AML-193 (cell line): ENCODE measurements at regions not wholly inside any gene's neighbourhood (a gene's known extent, or its start where the extent isn't known, plus 50 kb on each side); places are given as distances from the start of the nearest gene placed in this dataset.
"Not testable (repeated sequence)": the region's sequence is repeated elsewhere in the genome, so short reads cannot be mapped to it uniquely, and the experiment has no call there.

ENCODE experiments used
- DNase-seq, 2 experiments: peaks; one replicate each; lab custom pipeline; 2025; lab: John Stamatoyannopoulos, UW

GRCh38 chr5:33072296-33072695, 361.2 kb downstream of the NPR3 start:
- DNase-seq: no peak

GRCh38 chr5:33072726-33073125, 361.6 kb downstream of the NPR3 start:
- DNase-seq: no peak

DNA sequence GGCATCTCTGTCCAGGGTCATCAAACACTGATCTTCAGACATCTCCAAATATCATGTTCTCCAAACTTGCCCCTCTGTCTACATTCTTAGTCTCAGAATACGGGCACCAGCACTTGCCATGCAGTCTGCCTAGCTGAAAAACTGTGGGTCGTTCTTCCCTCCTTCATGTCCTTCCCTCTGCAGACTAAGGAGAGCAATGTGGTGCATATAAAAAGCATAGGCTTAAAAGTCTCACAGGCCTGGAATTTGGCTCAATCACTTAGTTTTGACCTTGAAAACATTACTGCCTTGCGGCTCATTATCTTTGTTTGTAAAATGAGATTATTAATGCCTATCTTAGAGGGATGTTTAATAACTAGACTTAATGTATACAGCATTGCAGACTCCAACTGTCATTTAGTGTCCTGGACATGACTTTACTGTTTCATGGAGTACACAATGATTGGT, 362.8 kb downstream of the NPR3 start:
- no peak for DNase-seq

- no peak for DNase-seq
These were observed 363.4 kb downstream of the NPR3 start for GRCh38 chr5:33074548-33074947.

- DNase-seq: no peak
These were observed 364.6 kb downstream of the NPR3 start for GRCh38 chr5:33075731-33076130.

DNA sequence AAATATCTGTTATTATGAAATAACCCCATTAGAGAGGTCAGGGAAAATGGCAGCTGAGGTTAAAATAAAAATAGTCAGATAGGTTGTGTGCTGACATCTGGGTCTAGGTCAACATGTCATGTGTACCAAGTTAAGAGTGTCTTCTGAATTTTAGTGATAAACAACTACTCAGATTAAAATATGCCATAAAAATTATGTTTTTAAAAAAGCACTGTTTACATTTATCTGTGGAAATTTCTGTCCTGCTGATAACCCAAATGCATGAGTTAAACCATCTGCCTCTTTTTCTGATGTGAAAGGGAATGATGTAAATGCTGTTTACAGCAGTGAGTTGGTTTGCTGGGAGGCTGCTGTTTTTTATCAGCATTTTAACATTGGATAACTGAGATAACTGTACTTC, 361.2 kb upstream of the TARS1 start:
- DNase-seq: no peak

DNA sequence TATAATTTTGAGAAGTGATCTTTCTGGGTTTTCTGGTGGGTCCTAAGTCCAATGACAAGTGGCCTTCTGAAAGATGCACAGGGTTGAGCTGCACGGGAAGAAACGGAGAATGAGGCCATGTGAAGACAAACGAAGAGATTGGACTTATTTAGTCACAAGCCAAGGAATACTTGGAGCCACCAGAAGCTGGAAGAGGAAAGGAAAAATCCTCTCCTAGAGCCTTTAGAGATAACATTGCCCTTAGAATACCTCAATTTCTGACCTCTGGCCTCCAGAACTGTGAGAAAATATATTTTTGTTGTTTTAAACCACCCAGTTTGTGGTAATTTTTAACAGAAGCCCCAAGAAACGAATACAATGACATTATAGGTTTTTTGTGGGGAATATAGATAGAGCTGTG, 360.5 kb upstream of the TARS1 start:
- no peak for DNase-seq

GRCh38 chr5:33088176-33088575, 352.6 kb upstream of the TARS1 start:
- no peak for DNase-seq

GRCh38 chr5:33091571-33092363, 349.0 kb upstream of the TARS1 start:
- DNase-seq: no peak

DNA sequence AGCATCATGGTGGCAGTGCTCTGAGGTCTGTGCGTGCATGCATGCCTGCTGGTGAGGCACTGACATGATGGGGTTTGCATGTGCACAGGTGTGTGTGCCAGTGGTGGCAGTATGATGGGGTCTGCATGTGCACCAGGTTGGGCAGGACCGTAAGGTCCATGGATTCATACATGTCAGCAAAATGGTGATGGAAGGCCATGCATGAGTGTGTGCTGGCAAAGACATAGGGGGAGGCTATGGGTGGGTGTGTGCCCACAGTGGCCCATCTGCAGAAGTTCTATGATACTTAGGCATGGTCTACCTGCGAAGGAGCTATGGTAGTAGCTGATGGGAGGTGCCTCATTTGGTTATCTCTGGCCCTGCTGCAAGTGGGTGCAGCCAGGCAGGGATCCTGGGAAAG, 348.0 kb upstream of the TARS1 start:
- DNase-seq: no peak

- no peak for DNase-seq
These were observed 338.2 kb upstream of the TARS1 start for GRCh38 chr5:33102551-33102950.

GRCh38 chr5:33105521-33105941, 335.2 kb upstream of the TARS1 start:
- no peak for DNase-seq

DNA sequence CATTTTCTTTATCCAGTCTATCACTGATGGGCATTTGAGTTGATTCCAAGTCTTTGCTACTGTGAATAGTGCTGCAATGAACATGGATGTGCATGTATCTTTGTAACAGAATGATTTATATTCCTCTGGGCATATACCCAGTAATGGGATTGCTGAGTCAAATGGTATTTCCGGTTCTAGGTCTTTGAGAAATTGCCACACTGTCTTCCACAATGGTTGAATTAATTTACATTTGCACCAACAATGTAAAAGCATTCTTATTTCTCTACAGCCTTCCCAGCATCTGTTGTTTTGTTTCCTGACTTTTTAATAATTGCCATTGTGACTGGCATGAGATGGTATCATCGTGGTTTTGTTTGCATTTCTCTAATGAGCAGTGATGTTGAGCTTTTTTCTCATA, 330.3 kb upstream of the TARS1 start:
- DNase-seq: not testable (repeated sequence)

DNA sequence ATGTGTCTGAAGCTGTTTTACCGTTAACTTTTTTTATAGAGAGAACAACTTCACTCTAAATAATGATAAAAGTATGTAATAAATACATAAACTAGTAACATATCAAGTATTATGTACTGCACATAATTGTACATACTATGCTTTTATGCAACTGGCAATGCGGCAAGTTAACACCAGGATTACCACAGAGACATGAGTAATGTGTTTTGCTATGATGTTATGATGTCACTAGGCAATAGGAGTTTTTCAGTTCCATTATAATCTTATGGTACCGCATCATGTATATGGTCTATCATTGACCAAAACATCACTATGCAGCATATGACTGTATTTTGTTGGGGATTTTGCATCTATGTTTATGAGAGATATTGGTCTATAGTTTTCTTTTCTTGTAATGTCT, 326.4 kb upstream of the TARS1 start:
- DNase-seq: no peak

- DNase-seq: no peak
These were observed 325.3 kb upstream of the TARS1 start for GRCh38 chr5:33115467-33115866.

GRCh38 chr5:33118761-33119415, 321.9 kb upstream of the TARS1 start:
- DNase-seq: no peak

- no peak for DNase-seq
These were observed 320.1 kb upstream of the TARS1 start for GRCh38 chr5:33120671-33121070.

DNA sequence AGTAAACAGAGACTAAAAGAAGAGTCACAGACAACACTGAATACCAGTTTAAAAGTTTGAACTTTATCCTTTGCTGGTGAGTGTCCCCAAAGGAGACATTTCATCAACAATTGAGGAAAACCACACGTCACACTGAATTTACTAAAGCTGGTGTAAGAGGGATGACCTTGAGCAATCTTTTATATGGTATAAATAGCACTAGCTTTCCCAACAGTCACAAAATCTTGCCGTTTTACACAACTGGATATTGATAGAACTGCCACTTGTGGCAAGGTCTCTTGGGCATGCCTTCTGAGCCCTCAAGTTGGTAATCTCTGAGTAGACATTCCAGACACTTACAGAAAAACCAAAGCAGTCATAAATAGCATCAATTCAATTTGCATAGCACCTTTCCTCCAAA, 311.5 kb upstream of the TARS1 start:
- DNase-seq: no peak

- no peak for DNase-seq
These were observed 304.0 kb upstream of the TARS1 start for GRCh38 chr5:33136785-33137184.

- DNase-seq: not testable (repeated sequence)
These were observed 302.6 kb upstream of the TARS1 start for GRCh38 chr5:33138145-33138544.

DNA sequence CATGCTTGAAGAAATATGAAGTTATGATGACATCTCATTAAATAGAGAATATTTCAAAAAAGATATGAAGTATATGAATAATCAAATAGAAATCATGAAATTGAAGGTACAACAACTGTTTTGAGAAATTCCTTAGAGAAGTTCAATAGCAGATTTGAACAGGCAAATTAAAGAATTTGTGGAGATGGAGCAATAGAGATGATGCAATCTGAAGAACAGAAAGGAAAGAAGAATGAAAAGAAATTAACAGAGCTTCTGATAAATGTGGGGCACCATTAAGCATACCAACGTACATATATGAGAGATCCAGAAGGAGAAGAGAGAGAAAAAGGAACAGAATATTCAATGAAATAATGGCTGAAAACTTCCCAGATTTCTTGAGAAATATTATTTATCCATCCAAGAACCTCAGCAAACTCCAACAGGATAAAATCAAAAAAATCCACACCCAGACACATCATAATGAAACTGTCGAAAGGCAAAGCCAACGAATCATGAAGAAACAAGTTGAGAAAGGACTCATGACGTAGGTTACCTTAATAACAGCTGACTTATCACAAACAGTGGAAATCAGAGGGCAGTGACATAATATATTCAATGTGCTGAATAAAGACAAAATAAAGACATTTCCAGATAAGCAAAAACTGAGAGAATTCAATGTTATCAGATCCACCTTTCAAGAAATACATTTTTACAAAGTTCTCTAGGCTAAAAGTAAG, 297.2 kb upstream of the TARS1 start:
- DNase-seq: no peak

DNA sequence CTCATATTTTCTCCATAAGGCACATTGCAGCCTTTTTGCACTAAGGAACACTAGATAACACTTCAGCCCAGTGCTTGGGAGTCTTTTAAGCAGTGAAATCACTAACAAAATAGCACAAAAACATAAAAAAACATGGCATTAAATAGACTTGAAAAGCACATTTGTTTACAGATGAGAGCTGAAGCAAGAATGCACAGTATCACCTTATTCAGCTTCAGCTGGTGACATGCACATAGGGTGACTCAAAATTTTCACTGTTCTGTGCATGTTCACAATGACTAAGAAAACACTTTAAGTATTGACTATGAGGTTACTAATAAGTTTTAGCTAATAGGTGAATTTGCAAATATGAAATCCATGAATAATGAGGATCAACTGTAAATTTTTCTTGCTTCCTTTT, 293.9 kb upstream of the TARS1 start:
- no peak for DNase-seq

GRCh38 chr5:33148076-33148513, 292.7 kb upstream of the TARS1 start:
- DNase-seq: no peak
